ENCODE measurements at regions not wholly inside any gene's neighbourhood (a gene's known extent, or its start where the extent isn't known, plus 50 kb on each side); places are given as distances from the start of the nearest gene placed in this dataset.

- no peak for DNase-seq (ENCODE audit: low read depth, low spot score)
- no peak overlapping the region for H3K4me3 ChIP-seq (ENCODE audit: low read depth, low read length)
- TF ChIP-seq CTCF (IDR thresholded peaks at IDR 0.05; ENCODE audit: insufficient read depth, low read length, missing control alignments) = no peak
- ChIA-PET POLR2A (no interaction called here), CTCF (no interaction called here)
These were observed 444.0 kb upstream of the AGTR1 start for GRCh38 chr3:148253713-148254112.

- ChIA-PET CTCF (no interaction called here), POLR2A (no interaction called here)
- no peak for TF ChIP-seq CTCF (IDR thresholded peaks at IDR 0.05; ENCODE audit: insufficient read depth, low read length, missing control alignments)
- DNase-seq (ENCODE audit: low read depth, low spot score) = no peak
- no peak overlapping the region for H3K4me3 ChIP-seq (ENCODE audit: low read depth, low read length)
These were observed 443.3 kb upstream of the AGTR1 start for GRCh38 chr3:148254402-148254801.

GRCh38 chr3:148255981-148256969 lies 441.4 kb upstream of the AGTR1 start:
- DNase-seq (ENCODE audit: low read depth, low spot score) = no peak
- no peak for TF ChIP-seq CTCF (IDR thresholded peaks at IDR 0.05; ENCODE audit: insufficient read depth, low read length, missing control alignments)
- no peak overlapping the region for H3K4me3 ChIP-seq (ENCODE audit: low read depth, low read length)
- ChIA-PET POLR2A (no interaction called here), CTCF (no interaction called here)

GRCh38 chr3:148262980-148263379 lies 434.7 kb upstream of the AGTR1 start:
- ChIA-PET CTCF (no interaction called here), POLR2A (no interaction called here)
- no peak for TF ChIP-seq CTCF (IDR thresholded peaks at IDR 0.05; ENCODE audit: insufficient read depth, low read length, missing control alignments)
- no peak for DNase-seq (ENCODE audit: low read depth, low spot score)
- no peak overlapping the region for H3K4me3 ChIP-seq (ENCODE audit: low read depth, low read length)

GRCh38 chr3:148265841-148266240 lies 431.9 kb upstream of the AGTR1 start:
- no peak for TF ChIP-seq CTCF (IDR thresholded peaks at IDR 0.05; ENCODE audit: insufficient read depth, low read length, missing control alignments)
- H3K4me3 ChIP-seq (ENCODE audit: low read depth, low read length) = no peak overlapping the region
- CTCF ChIA-PET = interaction anchor here (1.2 kb wide), 1 partner anchor 43 kb away, joined by 3 read pairs; no protein-coding TSS in a partner anchor
- DNase-seq (ENCODE audit: low read depth, low spot score) = no peak
- POLR2A ChIA-PET = no interaction called here

GRCh38 chr3:148266341-148266740 lies 431.4 kb upstream of the AGTR1 start:
- TF ChIP-seq CTCF (IDR thresholded peaks at IDR 0.05; ENCODE audit: insufficient read depth, low read length, missing control alignments) = no peak
- H3K4me3 ChIP-seq (ENCODE audit: low read depth, low read length) = no peak overlapping the region
- DNase-seq (ENCODE audit: low read depth, low spot score) = no peak
- ChIA-PET POLR2A (no interaction called here), CTCF (interaction anchor here (1.2 kb wide), 1 partner anchor 43 kb away, joined by 3 read pairs; no protein-coding TSS in a partner anchor)

Data from AG04449 (cell line).